ENCODE measurements at regions not wholly inside any gene's neighbourhood (a gene's known extent, or its start where the extent isn't known, plus 50 kb on each side); places are given as distances from the start of the nearest gene placed in this dataset.

- TF ChIP-seq CTCF (IDR thresholded peaks at IDR 0.05) = no peak
- no peak for TF ChIP-seq POLR2A (IDR thresholded peaks at IDR 0.05)
Measured at GRCh38 chr6:139591075-139591865, 216.8 kb upstream of the CITED2 start.

Measured in heart left ventricle (tissue), 13 donors.